DMS53 treated with DMSO at 0.1 percent for 48 hours (cell line): ENCODE measurements at regions not wholly inside any gene's neighbourhood (a gene's known extent, or its start where the extent isn't known, plus 50 kb on each side); places are given as distances from the start of the nearest gene placed in this dataset.
A peak's percentile ranks its signal among the peaks of the same experiment; 100 is the strongest.
"Not testable (repeated sequence)": the region's sequence is repeated elsewhere in the genome, so short reads cannot be mapped to it uniquely, and the experiment has no call there.

Experiments used
- DNase-seq: peaks from one replicate; lab custom pipeline; 2025; ENCODE audit not compliant: unreplicated experiment; lab: John Stamatoyannopoulos, UW

- no peak for DNase-seq
These were observed 1141.3 kb upstream of the PCDH20 start for GRCh38 chr13:62556978-62557377.

GRCh38 chr13:62551588-62551987, 1135.9 kb upstream of the PCDH20 start:
- DNase-seq, result no peak

GRCh38 chr13:62544928-62545327, 1129.3 kb upstream of the PCDH20 start:
- no peak for DNase-seq

GRCh38 chr13:62537593-62537992, 1121.9 kb upstream of the PCDH20 start:
- no peak for DNase-seq

GRCh38 chr13:62525652-62526051, 1110.0 kb upstream of the PCDH20 start:
- no peak for DNase-seq

GRCh38 chr13:62524498-62524897, 1108.8 kb upstream of the PCDH20 start:
- no peak for DNase-seq

GRCh38 chr13:62524061-62524460, 1108.4 kb upstream of the PCDH20 start:
- DNase-seq, result no peak

GRCh38 chr13:62512194-62513141, 1096.8 kb upstream of the PCDH20 start:
- no peak for DNase-seq

GRCh38 chr13:62510906-62511655, 1095.4 kb upstream of the PCDH20 start:
- DNase-seq, result peak; percentile 20

GRCh38 chr13:62502588-62502987, 1086.9 kb upstream of the PCDH20 start:
- DNase-seq, result no peak

- no peak for DNase-seq
These were observed 1074.1 kb upstream of the PCDH20 start for GRCh38 chr13:62489731-62490130.

- no peak for DNase-seq
These were observed 1068.1 kb upstream of the PCDH20 start for GRCh38 chr13:62483774-62484173.

- DNase-seq, result peak; percentile 48
These were observed 1066.7 kb upstream of the PCDH20 start for GRCh38 chr13:62482351-62482750.

- no peak for DNase-seq
These were observed 1058.2 kb upstream of the PCDH20 start for GRCh38 chr13:62473944-62474237.

- DNase-seq, result no peak
These were observed 1057.7 kb upstream of the PCDH20 start for GRCh38 chr13:62473190-62473943.

GRCh38 chr13:62453761-62454160, 1038.1 kb upstream of the PCDH20 start:
- no peak for DNase-seq

GRCh38 chr13:62450759-62451158, 1035.1 kb upstream of the PCDH20 start:
- DNase-seq, result no peak

GRCh38 chr13:62447771-62448382, 1032.2 kb upstream of the PCDH20 start:
- not testable (repeated sequence) for DNase-seq

- DNase-seq, result no peak
These were observed 1029.2 kb upstream of the PCDH20 start for GRCh38 chr13:62444805-62445204.

GRCh38 chr13:62434081-62434480, 1018.4 kb upstream of the PCDH20 start:
- DNase-seq, result no peak

GRCh38 chr13:62433660-62434059, 1018.0 kb upstream of the PCDH20 start:
- DNase-seq, result no peak
